H1 (cell line): ENCODE measurements at regions not wholly inside any gene's neighbourhood (a gene's known extent, or its start where the extent isn't known, plus 50 kb on each side); places are given as distances from the start of the nearest gene placed in this dataset.

ENCODE experiments used
- ASH2L ChIP-seq: fragments of 200-600, 300-600 bp; sonication (generic); IDR thresholded peaks from one replicate; pipeline ENCODE4 v1.7.1; 2017; ENCODE audit warnings: low read length
- CBX8 ChIP-seq: fragments of 300-800, 300-1000 bp; sonication (generic); IDR thresholded peaks from 2 replicates; pipeline ENCODE4 v1.7.1; 2016; ENCODE audit warnings: low read depth, low read length, borderline replicate concordance
- CTBP2 ChIP-seq: IDR thresholded peaks from 2 replicates; pipeline ENCODE4 v1.7.0; 2011; ENCODE audit warnings: borderline replicate concordance, mild to moderate bottlenecking, moderate library complexity, mixed read lengths, low read length; ENCODE audit not compliant: insufficient read depth, insufficient read length
- KDM1A ChIP-seq: fragments of 200-600, 300-600 bp; sonication (generic); IDR thresholded peaks from 2 replicates; pipeline ENCODE4 v1.7.1; 2016; ENCODE audit warnings: mild to moderate bottlenecking, low read length, borderline replicate concordance
- PHF8 ChIP-seq: fragments of 200-600 bp; sonication (generic); conservative IDR thresholded peaks from 2 replicates; pipeline ENCODE4 v1.7.1; 2012; ENCODE audit warnings: low read depth, mild to moderate bottlenecking, inconsistent platforms, low read length, moderate library complexity
- SIRT6 ChIP-seq: IDR thresholded peaks from one replicate; pipeline ENCODE4 v1.7.1; 2012; ENCODE audit warnings: low read length, inconsistent platforms
- SIX5 ChIP-seq: IDR thresholded peaks from 2 replicates; pipeline ENCODE4 v1.6.1; 2011; ENCODE audit warnings: mild to moderate bottlenecking, low read depth, low read length
- TCF12 ChIP-seq: IDR thresholded peaks from 2 replicates; pipeline ENCODE4 v1.6.1; 2011; ENCODE audit warnings: low read depth, mild to moderate bottlenecking, low read length
- USF2 ChIP-seq: IDR thresholded peaks from 2 replicates; pipeline ENCODE4 v1.6.1; 2011; ENCODE audit warnings: low read length, improper control_type of control experiment
- TF ChIP-seq, protein P1 (sequence below): fragments of 300-600 bp; sonication (generic); IDR thresholded peaks from 2 replicates; pipeline ENCODE4 v1.7.1; 2012; ENCODE audit warnings: low read length, moderate library complexity, mild to moderate bottlenecking, inconsistent platforms; ENCODE audit not compliant: insufficient replicate concordance

- TF ChIP-seq, protein P1, sequence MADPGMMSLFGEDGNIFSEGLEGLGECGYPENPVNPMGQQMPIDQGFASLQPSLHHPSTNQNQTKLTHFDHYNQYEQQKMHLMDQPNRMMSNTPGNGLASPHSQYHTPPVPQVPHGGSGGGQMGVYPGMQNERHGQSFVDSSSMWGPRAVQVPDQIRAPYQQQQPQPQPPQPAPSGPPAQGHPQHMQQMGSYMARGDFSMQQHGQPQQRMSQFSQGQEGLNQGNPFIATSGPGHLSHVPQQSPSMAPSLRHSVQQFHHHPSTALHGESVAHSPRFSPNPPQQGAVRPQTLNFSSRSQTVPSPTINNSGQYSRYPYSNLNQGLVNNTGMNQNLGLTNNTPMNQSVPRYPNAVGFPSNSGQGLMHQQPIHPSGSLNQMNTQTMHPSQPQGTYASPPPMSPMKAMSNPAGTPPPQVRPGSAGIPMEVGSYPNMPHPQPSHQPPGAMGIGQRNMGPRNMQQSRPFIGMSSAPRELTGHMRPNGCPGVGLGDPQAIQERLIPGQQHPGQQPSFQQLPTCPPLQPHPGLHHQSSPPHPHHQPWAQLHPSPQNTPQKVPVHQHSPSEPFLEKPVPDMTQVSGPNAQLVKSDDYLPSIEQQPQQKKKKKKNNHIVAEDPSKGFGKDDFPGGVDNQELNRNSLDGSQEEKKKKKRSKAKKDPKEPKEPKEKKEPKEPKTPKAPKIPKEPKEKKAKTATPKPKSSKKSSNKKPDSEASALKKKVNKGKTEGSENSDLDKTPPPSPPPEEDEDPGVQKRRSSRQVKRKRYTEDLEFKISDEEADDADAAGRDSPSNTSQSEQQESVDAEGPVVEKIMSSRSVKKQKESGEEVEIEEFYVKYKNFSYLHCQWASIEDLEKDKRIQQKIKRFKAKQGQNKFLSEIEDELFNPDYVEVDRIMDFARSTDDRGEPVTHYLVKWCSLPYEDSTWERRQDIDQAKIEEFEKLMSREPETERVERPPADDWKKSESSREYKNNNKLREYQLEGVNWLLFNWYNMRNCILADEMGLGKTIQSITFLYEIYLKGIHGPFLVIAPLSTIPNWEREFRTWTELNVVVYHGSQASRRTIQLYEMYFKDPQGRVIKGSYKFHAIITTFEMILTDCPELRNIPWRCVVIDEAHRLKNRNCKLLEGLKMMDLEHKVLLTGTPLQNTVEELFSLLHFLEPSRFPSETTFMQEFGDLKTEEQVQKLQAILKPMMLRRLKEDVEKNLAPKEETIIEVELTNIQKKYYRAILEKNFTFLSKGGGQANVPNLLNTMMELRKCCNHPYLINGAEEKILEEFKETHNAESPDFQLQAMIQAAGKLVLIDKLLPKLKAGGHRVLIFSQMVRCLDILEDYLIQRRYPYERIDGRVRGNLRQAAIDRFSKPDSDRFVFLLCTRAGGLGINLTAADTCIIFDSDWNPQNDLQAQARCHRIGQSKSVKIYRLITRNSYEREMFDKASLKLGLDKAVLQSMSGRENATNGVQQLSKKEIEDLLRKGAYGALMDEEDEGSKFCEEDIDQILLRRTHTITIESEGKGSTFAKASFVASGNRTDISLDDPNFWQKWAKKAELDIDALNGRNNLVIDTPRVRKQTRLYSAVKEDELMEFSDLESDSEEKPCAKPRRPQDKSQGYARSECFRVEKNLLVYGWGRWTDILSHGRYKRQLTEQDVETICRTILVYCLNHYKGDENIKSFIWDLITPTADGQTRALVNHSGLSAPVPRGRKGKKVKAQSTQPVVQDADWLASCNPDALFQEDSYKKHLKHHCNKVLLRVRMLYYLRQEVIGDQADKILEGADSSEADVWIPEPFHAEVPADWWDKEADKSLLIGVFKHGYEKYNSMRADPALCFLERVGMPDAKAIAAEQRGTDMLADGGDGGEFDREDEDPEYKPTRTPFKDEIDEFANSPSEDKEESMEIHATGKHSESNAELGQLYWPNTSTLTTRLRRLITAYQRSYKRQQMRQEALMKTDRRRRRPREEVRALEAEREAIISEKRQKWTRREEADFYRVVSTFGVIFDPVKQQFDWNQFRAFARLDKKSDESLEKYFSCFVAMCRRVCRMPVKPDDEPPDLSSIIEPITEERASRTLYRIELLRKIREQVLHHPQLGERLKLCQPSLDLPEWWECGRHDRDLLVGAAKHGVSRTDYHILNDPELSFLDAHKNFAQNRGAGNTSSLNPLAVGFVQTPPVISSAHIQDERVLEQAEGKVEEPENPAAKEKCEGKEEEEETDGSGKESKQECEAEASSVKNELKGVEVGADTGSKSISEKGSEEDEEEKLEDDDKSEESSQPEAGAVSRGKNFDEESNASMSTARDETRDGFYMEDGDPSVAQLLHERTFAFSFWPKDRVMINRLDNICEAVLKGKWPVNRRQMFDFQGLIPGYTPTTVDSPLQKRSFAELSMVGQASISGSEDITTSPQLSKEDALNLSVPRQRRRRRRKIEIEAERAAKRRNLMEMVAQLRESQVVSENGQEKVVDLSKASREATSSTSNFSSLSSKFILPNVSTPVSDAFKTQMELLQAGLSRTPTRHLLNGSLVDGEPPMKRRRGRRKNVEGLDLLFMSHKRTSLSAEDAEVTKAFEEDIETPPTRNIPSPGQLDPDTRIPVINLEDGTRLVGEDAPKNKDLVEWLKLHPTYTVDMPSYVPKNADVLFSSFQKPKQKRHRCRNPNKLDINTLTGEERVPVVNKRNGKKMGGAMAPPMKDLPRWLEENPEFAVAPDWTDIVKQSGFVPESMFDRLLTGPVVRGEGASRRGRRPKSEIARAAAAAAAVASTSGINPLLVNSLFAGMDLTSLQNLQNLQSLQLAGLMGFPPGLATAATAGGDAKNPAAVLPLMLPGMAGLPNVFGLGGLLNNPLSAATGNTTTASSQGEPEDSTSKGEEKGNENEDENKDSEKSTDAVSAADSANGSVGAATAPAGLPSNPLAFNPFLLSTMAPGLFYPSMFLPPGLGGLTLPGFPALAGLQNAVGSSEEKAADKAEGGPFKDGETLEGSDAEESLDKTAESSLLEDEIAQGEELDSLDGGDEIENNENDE: no peak
- no peak for TF ChIP-seq SIX5
- TF ChIP-seq CTBP2: no peak
- TF ChIP-seq TCF12: no peak
- TF ChIP-seq SIRT6: no peak
- TF ChIP-seq KDM1A: no peak
- no peak for TF ChIP-seq PHF8
- TF ChIP-seq ASH2L: no peak
- TF ChIP-seq CBX8: no peak
- no peak for TF ChIP-seq USF2
Measured at GRCh38 chr15:37229855-37230619, 129.7 kb upstream of the MEIS2 start (continued).
